PC-3 (cell line): ENCODE measurements at regions not wholly inside any gene's neighbourhood (a gene's known extent, or its start where the extent isn't known, plus 50 kb on each side); places are given as distances from the start of the nearest gene placed in this dataset.

ENCODE experiments used
- ATAC-seq: fragments of 200-7000 bp; cut with Tn5 transposase; 2 replicates; pipeline ENCODE4 v1.9.1; 2020; ENCODE audit warnings: mild to moderate bottlenecking, moderate library complexity
- BruUV-seq: library from RNA; stranded (reverse); fragments of 400-500 nt; replicated peaks from 2 replicates; lab custom pipeline; 2021; lab: Mats Ljungman, UMichigan
- CTCF ChIA-PET: fragments of 300-600 bp; sonication (Branson Sonifier 250); formaldehyde crosslinking; loops from one replicate; lab custom pipeline; 2022; ENCODE audit warnings: antibody characterized with exemption; lab: Charles Lee
- POLR2A ChIA-PET: fragments of 300-600 bp; sonication (Branson Sonifier 250); formaldehyde crosslinking; loops from one replicate; lab custom pipeline; 2022; ENCODE audit warnings: antibody characterized with exemption; ENCODE audit not compliant: unreplicated experiment; lab: Charles Lee
- DNase-seq: peaks from one replicate; pipeline ENCODE4 v3.0.0-alpha.2; 2015
- H2AFZ ChIP-seq: fragments of 300-600 bp; sonication (generic); 2 replicates; pipeline ENCODE4 v1.6.0; 2016; ENCODE audit warnings: antibody characterized with exemption, low read length
- H3F3A ChIP-seq: fragments of 300-600 bp; sonication (generic); one replicate; pipeline ENCODE4 v1.6.0; 2017; ENCODE audit warnings: antibody characterized with exemption, low read length, control low read depth, mild to moderate bottlenecking; ENCODE audit not compliant: unreplicated experiment
- H3K27ac ChIP-seq: fragments of 300-600 bp; sonication (generic); 2 replicates; pipeline ENCODE4 v1.5.1; 2016; ENCODE audit warnings: mild to moderate bottlenecking, low read length
- H3K27me3 ChIP-seq: fragments of 300-600 bp; sonication (generic); 2 replicates; pipeline ENCODE4 v1.6.1; 2016; ENCODE audit warnings: low read length, mixed read lengths
- H3K36me3 ChIP-seq: fragments of 300-600 bp; sonication (generic); 2 replicates; pipeline ENCODE4 v1.6.1; 2016; ENCODE audit warnings: low read depth, mixed run types, low read length, mixed read lengths
- H3K4me1 ChIP-seq: fragments of 300-600 bp; sonication (generic); 2 replicates; pipeline ENCODE4 v1.5.1; 2016; ENCODE audit warnings: low read length; ENCODE audit not compliant: insufficient read depth
- H3K4me2 ChIP-seq: fragments of 300-600 bp; sonication (generic); 2 replicates; pipeline ENCODE4 v1.6.0; 2016; ENCODE audit warnings: low read length
- H3K4me3 ChIP-seq: fragments of 300-600 bp; sonication (generic); 2 replicates; pipeline ENCODE4 v1.5.1; 2016; ENCODE audit warnings: mild to moderate bottlenecking, low read length, mixed read lengths
- H3K79me2 ChIP-seq: fragments of 300-600 bp; sonication (generic); 2 replicates; pipeline ENCODE4 v1.6.1; 2017; ENCODE audit warnings: low read length, mixed read lengths
- H3K9ac ChIP-seq: fragments of 300-600 bp; sonication (generic); 2 replicates; pipeline ENCODE4 v1.6.0; 2016; ENCODE audit warnings: mild to moderate bottlenecking, low read length
- H3K9me2 ChIP-seq: fragments of 300-600 bp; sonication (generic); replicated peaks from 2 replicates; pipeline ENCODE4 v1.6.1; 2016; ENCODE audit warnings: mixed run types, low read length, mixed read lengths
- H3K9me3 ChIP-seq: fragments of 300-600 bp; sonication (generic); 2 replicates; pipeline ENCODE4 v1.6.1; 2016; ENCODE audit warnings: low read length, mixed read lengths
- H4K20me1 ChIP-seq: fragments of 300-600 bp; sonication (generic); 2 replicates; pipeline ENCODE4 v1.6.1; 2016; ENCODE audit warnings: low read length, mixed read lengths
- CTCF ChIP-seq: fragments of 300-600 bp; sonication (generic); conservative IDR thresholded peaks from 2 replicates; pipeline ENCODE4 v1.5.1; 2017; ENCODE audit warnings: antibody characterized with exemption, low read depth, mild to moderate bottlenecking, low read length
- EZH2 ChIP-seq: fragments of 300-600 bp; sonication (generic); IDR thresholded peaks from one replicate; pipeline ENCODE4 v1.6.1; 2017; ENCODE audit warnings: antibody characterized with exemption, mild to moderate bottlenecking, low read length; ENCODE audit not compliant: unreplicated experiment
- EZH2phosphoT487 ChIP-seq: fragments of 300-600 bp; sonication (generic); IDR thresholded peaks from 2 replicates; pipeline ENCODE4 v1.6.1; 2018; ENCODE audit warnings: mild to moderate bottlenecking, antibody characterized with exemption, low read length, borderline replicate concordance
- intact Hi-C: fragments of 100-400 bp; cut with micrococcal nuclease; formaldehyde crosslinking; loops from 2 replicates; pipeline ENCODE4 v1.9.0; 2023

GRCh38 chr12:90075685-90076084 is 367.0 kb upstream of the ATP2B1 start:
- no peak for ATAC-seq
- Histone ChIP-seq H4K20me1 (no peaks in the 10 kb centered on the region), H3K27ac (no peak overlapping the region), H3F3A (no peaks in the 10 kb centered on the region), H3K9me2 (no peaks in the 10 kb centered on the region), H3K9ac (no peak overlapping the region), H3K27me3 (no peaks in the 10 kb centered on the region), H3K79me2 (no peaks in the 10 kb centered on the region), H3K36me3 (no peaks in the 10 kb centered on the region), H2AFZ (no peak overlapping the region), H3K4me3 (no peak overlapping the region), H3K4me2 (no peak overlapping the region), H3K4me1 (peaks cover 5% of the 10 kb centered on the region; the same call in 1 of the 2 replicates), H3K9me3 (no peaks in the 10 kb centered on the region)
- intact Hi-C loops = no loop called here
- ChIA-PET POLR2A (no interaction called here), CTCF (no interaction called here)
- no peak for TF ChIP-seq EZH2phosphoT487
- TF ChIP-seq EZH2 = no peak
- TF ChIP-seq CTCF = no peak
- no peak for DNase-seq
- no TSS peak for BruUV-seq

GRCh38 chr12:90074086-90074485 is 365.4 kb upstream of the ATP2B1 start:
- POLR2A ChIA-PET = no interaction called here

GRCh38 chr12:90071996-90072395 is 363.4 kb upstream of the ATP2B1 start:
- ChIA-PET CTCF (no interaction called here), POLR2A (no interaction called here)
- BruUV-seq = no TSS peak
- no peak overlapping the region for H3K9ac ChIP-seq
- TF ChIP-seq CTCF = no peak
- TF ChIP-seq EZH2 = no peak
- no peak for TF ChIP-seq EZH2phosphoT487
- DNase-seq (no peak), ATAC-seq (no peak)
- H3K27ac ChIP-seq = no peak overlapping the region
- H3K4me1 ChIP-seq = no peaks in the 10 kb centered on the region
- no peaks in the 10 kb centered on the region for H3K27me3 ChIP-seq
- no peak overlapping the region for H3K4me3 ChIP-seq
- peak overlapping the region; percentile 34; the same call in 1 of the 2 replicates for H2AFZ ChIP-seq
- no peaks in the 10 kb centered on the region for H3K9me3 ChIP-seq
- intact Hi-C loops = no loop called here
- no peaks in the 10 kb centered on the region for H3K79me2 ChIP-seq
- H3K36me3 ChIP-seq = no peaks in the 10 kb centered on the region
- H3K9me2 ChIP-seq = no peaks in the 10 kb centered on the region
- no peak overlapping the region for H3K4me2 ChIP-seq
- no peaks in the 10 kb centered on the region for H3F3A ChIP-seq
- H4K20me1 ChIP-seq = no peaks in the 10 kb centered on the region

More at GRCh38 chr12:90074086-90074485, 365.4 kb upstream of the ATP2B1 start:
- H3K36me3 ChIP-seq = no peaks in the 10 kb centered on the region
- H4K20me1 ChIP-seq = no peaks in the 10 kb centered on the region
- no peak for DNase-seq
- CTCF ChIA-PET = no interaction called here
- no peaks in the 10 kb centered on the region for H3K9me2 ChIP-seq
- intact Hi-C loops = no loop called here
- no peak overlapping the region for H3K4me3 ChIP-seq
- no peak overlapping the region for H3K9ac ChIP-seq
- BruUV-seq = no TSS peak
- no peaks in the 10 kb centered on the region for H3K27me3 ChIP-seq
- no peaks in the 10 kb centered on the region for H3K79me2 ChIP-seq
- no peak for TF ChIP-seq CTCF
- no peak for TF ChIP-seq EZH2
- no peaks in the 10 kb centered on the region for H3F3A ChIP-seq
- no peak for ATAC-seq
- H3K4me1 ChIP-seq = peaks cover 4% of the 10 kb centered on the region; the same call in 1 of the 2 replicates
- no peak overlapping the region for H3K27ac ChIP-seq
- no peak overlapping the region for H3K4me2 ChIP-seq
- no peak overlapping the region for H2AFZ ChIP-seq
- H3K9me3 ChIP-seq = no peaks in the 10 kb centered on the region
